Colonic mucosa (tissue), 4 donors: ENCODE measurements at regions not wholly inside any gene's neighbourhood (a gene's known extent, or its start where the extent isn't known, plus 50 kb on each side); places are given as distances from the start of the nearest gene placed in this dataset.

ENCODE experiments used
- DNase-seq: peaks from one replicate; pipeline ENCODE4 v3.0.0-alpha.2; 2020
- H3K27ac ChIP-seq: fragments of 200-600 bp; one replicate; pipeline ENCODE4 v1.8.0; 2021
- H3K27me3 ChIP-seq: fragments of 200-600 bp; one replicate; pipeline ENCODE4 v1.8.0; 2021
- H3K36me3 ChIP-seq: fragments of 200-600 bp; one replicate; pipeline ENCODE4 v1.8.0; 2021
- H3K4me1 ChIP-seq: fragments of 200-600 bp; one replicate; pipeline ENCODE4 v1.8.0; 2021; ENCODE audit warnings: mild to moderate bottlenecking
- H3K4me3 ChIP-seq: fragments of 200-600 bp; one replicate; pipeline ENCODE4 v1.8.0; 2021
- H3K9ac ChIP-seq, 2 donors: one replicate each; pipeline ENCODE4 v1.7.0; 2013; ENCODE audit warnings: control low read depth in 2 of 2, low read depth in 2 of 2, low read length in 2 of 2
- H3K9me3 ChIP-seq: fragments of 200-600 bp; one replicate; pipeline ENCODE4 v1.8.0; 2021
- CTCF ChIP-seq: fragments of 200-600 bp; IDR thresholded peaks from one replicate; pipeline ENCODE4 v1.8.0; 2022; ENCODE audit warnings: antibody characterized with exemption, mild to moderate bottlenecking
- intact Hi-C: fragments of 100-400 bp; cut with DNase I; formaldehyde crosslinking; loops from one replicate; pipeline ENCODE4 v1.14.1; 2022
- donor health status: healthy.
- donor health status: DM: no; HTN: no; CAD: no.
- donor health status: DM: no; HTN: no; CAD: no.

DNA sequence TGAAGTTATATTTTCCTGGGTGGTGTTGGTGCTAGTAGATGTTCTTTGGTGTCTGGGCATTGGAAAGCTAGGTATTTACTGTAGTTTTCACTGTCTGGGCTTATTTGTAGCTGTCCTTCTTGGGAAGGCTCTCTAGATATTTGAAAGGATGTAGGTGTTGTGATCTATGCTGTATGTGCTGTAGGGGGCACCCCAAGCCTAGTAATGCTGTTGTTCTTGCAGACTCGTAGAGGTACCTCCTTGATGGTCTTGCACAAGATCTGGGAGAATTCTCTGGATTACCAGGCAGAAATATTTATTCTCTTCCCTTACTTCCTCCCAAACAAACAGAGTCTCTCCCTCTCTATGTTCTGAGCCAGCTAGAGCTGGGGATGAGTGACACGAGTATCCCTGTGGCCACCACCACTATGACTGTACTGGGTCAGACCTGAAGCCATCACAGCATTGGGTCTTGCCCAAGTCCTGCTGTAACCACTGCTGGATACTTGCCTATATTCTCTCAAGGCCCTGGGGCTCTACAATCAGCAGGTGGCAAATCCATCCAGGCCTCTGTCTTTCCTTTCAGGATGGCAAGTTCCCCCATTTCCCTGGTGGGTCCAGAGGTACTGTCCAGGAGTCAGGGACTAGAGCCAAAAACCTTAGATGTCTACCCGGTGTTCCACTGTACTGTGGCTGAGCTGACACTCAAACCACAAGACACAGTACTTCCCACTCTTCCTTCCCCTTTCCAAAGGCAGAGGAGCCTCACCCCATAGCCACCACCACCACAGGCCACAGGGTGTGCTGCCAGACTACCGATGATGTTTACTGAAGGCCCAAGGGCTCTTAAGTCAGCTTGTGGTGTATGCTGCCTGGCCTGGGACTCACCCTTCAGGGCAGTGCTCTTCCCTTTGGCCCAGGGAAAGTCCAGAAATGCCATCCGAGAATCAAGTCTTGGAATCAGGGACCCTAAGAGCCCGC is 195.2 kb upstream of the DPPA4 start:
- Histone ChIP-seq H3K27ac (no peak overlapping the region), H3K9ac (no peak overlapping the region), H3K36me3 (no peaks in the 10 kb centered on the region), H3K4me3 (no peak overlapping the region), H3K27me3 (no peaks in the 10 kb centered on the region), H3K9me3 (no peaks in the 10 kb centered on the region), H3K4me1 (no peaks in the 10 kb centered on the region)
- DNase-seq: peak; percentile 41
- no peak for TF ChIP-seq CTCF
- intact Hi-C loops: no loop called here

DNA sequence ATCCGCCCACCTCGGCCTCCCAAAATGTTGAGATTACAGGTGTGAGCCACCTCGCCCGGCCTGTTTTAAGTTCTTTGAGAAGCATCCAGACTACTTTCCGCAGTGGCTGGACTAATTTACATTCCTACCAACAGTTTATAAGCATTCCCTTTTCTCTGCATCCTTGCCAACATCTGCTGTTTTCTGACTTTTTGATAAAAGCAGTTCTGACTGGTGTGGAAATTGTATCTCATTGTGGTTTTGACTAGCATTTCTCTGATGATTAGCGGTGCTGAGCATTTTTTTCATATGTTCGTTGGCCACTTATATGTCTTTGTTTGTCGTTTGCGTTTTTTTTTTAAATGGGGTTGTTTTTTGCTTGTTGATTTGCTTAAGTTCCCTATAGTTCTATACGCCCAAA is 208.4 kb upstream of the DPPA4 start:
- intact Hi-C loops: no loop called here

DNA sequence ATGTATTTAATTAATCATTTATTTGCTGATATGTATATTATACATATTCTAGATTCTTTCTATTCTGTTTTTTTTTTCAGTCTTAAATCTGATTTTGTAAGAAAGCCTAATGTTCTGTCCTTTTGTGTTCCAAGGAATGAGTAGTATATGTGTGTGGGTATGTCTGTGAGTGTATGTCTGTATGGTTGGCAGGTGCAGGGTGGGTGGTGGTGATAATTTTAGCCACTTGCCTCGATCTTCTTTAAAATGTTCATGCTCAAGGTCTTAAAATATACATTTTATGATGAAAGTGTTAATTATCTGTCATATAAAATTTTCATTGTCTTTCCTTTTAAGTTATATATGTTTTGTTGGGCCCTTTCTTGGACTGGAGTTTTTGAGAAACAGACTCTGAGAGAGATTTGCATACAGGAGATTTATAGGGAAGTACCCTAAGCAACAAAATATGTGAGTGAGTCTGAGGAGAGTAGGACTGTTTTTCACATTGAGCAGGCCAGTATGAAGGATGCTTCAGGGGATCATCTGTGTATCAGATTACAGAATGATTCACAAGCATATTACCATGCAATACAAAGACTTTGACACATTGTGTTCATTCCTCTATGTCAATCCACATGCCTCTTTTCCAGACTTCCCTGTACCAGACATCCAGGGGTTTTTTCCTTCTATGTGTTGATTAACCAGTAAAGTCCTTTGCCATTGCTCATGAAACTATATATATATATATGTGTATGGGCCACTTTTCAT is 211.0 kb upstream of the DPPA4 start:
- DNase-seq: no peak
- H3K27ac ChIP-seq: no peak overlapping the region
- no peak overlapping the region for H3K4me3 ChIP-seq
- intact Hi-C loops: no loop called here
- no peaks in the 10 kb centered on the region for H3K4me1 ChIP-seq
- H3K9me3 ChIP-seq: no peaks in the 10 kb centered on the region
- no peaks in the 10 kb centered on the region for H3K27me3 ChIP-seq
- no peak overlapping the region for H3K9ac ChIP-seq
- TF ChIP-seq CTCF: no peak
- no peaks in the 10 kb centered on the region for H3K36me3 ChIP-seq

More for the DNA sequence above, 208.4 kb upstream of the DPPA4 start:
- H3K4me1 ChIP-seq: no peaks in the 10 kb centered on the region
- no peak overlapping the region for H3K9ac ChIP-seq
- no peaks in the 10 kb centered on the region for H3K27me3 ChIP-seq
- DNase-seq: no peak
- TF ChIP-seq CTCF: no peak
- H3K4me3 ChIP-seq: no peak overlapping the region
- H3K27ac ChIP-seq: no peak overlapping the region
- no peaks in the 10 kb centered on the region for H3K9me3 ChIP-seq
- H3K36me3 ChIP-seq: no peaks in the 10 kb centered on the region

DNA sequence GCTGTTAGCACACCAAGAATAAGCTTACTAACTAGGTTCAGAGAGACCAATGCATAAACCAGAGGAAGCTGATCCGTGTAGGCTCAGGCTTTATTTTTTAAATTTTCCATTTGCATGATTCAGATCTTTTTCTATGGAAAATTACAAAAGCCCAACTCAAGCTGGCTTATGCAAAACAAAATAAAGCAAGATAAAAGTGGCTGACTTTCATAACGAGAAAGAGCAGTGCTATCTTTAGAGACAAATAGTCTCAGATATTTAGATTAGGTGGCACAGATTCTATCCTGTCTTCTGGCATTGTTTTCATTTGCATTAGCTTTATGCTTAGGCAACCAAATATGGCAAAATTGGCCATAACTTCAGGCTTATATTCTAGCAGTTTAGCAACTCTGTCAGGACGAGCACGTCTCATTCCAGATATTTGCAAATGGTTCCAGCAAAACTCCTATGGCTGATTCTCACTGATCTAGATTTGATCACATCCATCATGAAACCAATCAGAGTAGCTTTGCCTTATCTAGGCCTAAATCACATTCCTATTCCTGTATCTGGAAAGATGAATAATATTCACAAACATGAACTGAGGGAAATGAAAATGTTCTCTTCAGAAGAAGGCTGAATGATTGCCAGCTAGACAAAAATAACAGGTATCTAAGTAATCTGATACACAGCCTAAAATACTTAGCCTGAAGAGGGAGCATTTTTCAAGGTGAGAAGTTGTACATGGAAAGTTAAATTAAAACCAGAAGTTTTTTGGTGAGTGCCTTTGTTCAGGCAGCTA is 216.4 kb upstream of the DPPA4 start:
- Histone ChIP-seq H3K9ac (no peak overlapping the region), H3K9me3 (no peaks in the 10 kb centered on the region), H3K27me3 (no peaks in the 10 kb centered on the region), H3K27ac (no peak overlapping the region), H3K4me1 (no peaks in the 10 kb centered on the region), H3K36me3 (no peaks in the 10 kb centered on the region), H3K4me3 (no peak overlapping the region)
- no peak for DNase-seq
- TF ChIP-seq CTCF: no peak
- intact Hi-C loops: no loop called here

- DNase-seq: no peak
- H3K4me3 ChIP-seq: no peak overlapping the region
- intact Hi-C loops: no loop called here
- H3K27me3 ChIP-seq: no peaks in the 10 kb centered on the region
- H3K9me3 ChIP-seq: no peaks in the 10 kb centered on the region
- H3K9ac ChIP-seq: no peak overlapping the region
- no peaks in the 10 kb centered on the region for H3K4me1 ChIP-seq
- no peak for TF ChIP-seq CTCF
- H3K27ac ChIP-seq: no peak overlapping the region
- no peaks in the 10 kb centered on the region for H3K36me3 ChIP-seq
These were observed 222.0 kb upstream of the DPPA4 start for GRCh38 chr3:109559389-109559788.
